BLaER1 (cell line): ENCODE measurements at regions not wholly inside any gene's neighbourhood (a gene's known extent, or its start where the extent isn't known, plus 50 kb on each side); places are given as distances from the start of the nearest gene placed in this dataset.

ENCODE experiments used
- H3K27ac ChIP-seq: shearing (Covaris generic); formaldehyde crosslinking; 2 replicates; pipeline ENCODE4 v1.8.1; 2022
- H3K27me3 ChIP-seq: shearing (Covaris generic); formaldehyde crosslinking; 2 replicates; pipeline ENCODE4 v1.8.1; 2022
- H3K36me3 ChIP-seq: shearing (Covaris generic); formaldehyde crosslinking; 2 replicates; pipeline ENCODE4 v1.8.1; 2022
- H3K4me1 ChIP-seq: shearing (Covaris generic); formaldehyde crosslinking; 2 replicates; pipeline ENCODE4 v1.8.1; 2022
- H3K4me2 ChIP-seq: shearing (Covaris generic); formaldehyde crosslinking; 2 replicates; pipeline ENCODE4 v1.8.1; 2022
- H3K4me3 ChIP-seq: shearing (Covaris generic); formaldehyde crosslinking; 2 replicates; pipeline ENCODE4 v1.8.1; 2022
- H3K9ac ChIP-seq: shearing (Covaris generic); formaldehyde crosslinking; 2 replicates; pipeline ENCODE4 v1.8.1; 2022
- H3K9me3 ChIP-seq: shearing (Covaris generic); formaldehyde crosslinking; 2 replicates; pipeline ENCODE4 v1.8.1; 2022
- H4K20me1 ChIP-seq: shearing (Covaris generic); formaldehyde crosslinking; 2 replicates; pipeline ENCODE4 v1.8.1; 2022
- Cebpa-rat ChIP-seq: shearing (Covaris generic); IDR thresholded peaks from 2 replicates; pipeline ENCODE4 v1.8.1; 2022

- Histone ChIP-seq H3K36me3 (no peaks in the 10 kb centered on the region), H4K20me1 (no peaks in the 10 kb centered on the region), H3K4me2 (no peak overlapping the region), H3K4me1 (no peaks in the 10 kb centered on the region), H3K27me3 (no peaks in the 10 kb centered on the region), H3K27ac (no peak overlapping the region), H3K9ac (no peak overlapping the region), H3K9me3 (no peaks in the 10 kb centered on the region), H3K4me3 (no peak overlapping the region)
- no peak for TF ChIP-seq Cebpa-rat
Measured at GRCh38 chr7:18369011-18369410, 126.5 kb upstream of the HDAC9 start.

- H3K9ac ChIP-seq = no peak overlapping the region
- no peaks in the 10 kb centered on the region for H4K20me1 ChIP-seq
- H3K27ac ChIP-seq = no peak overlapping the region
- H3K27me3 ChIP-seq = no peaks in the 10 kb centered on the region
- no peaks in the 10 kb centered on the region for H3K4me1 ChIP-seq
- H3K4me3 ChIP-seq = no peak overlapping the region
- no peak for TF ChIP-seq Cebpa-rat
- no peaks in the 10 kb centered on the region for H3K9me3 ChIP-seq
- no peak overlapping the region for H3K4me2 ChIP-seq
- no peaks in the 10 kb centered on the region for H3K36me3 ChIP-seq
Measured at GRCh38 chr7:18370633-18371032, 124.9 kb upstream of the HDAC9 start.

- no peak overlapping the region for H3K9ac ChIP-seq
- no peaks in the 10 kb centered on the region for H3K36me3 ChIP-seq
- H3K4me3 ChIP-seq = no peak overlapping the region
- no peak for TF ChIP-seq Cebpa-rat
- no peaks in the 10 kb centered on the region for H4K20me1 ChIP-seq
- no peaks in the 10 kb centered on the region for H3K4me1 ChIP-seq
- H3K9me3 ChIP-seq = no peaks in the 10 kb centered on the region
- H3K4me2 ChIP-seq = no peak overlapping the region
- no peaks in the 10 kb centered on the region for H3K27me3 ChIP-seq
- H3K27ac ChIP-seq = no peak overlapping the region
Measured at GRCh38 chr7:18378989-18379605, 116.5 kb upstream of the HDAC9 start.

GRCh38 chr7:18384491-18385143 is 110.9 kb upstream of the HDAC9 start:
- Histone ChIP-seq H3K4me1 (peaks cover 16% of the 10 kb centered on the region), H3K36me3 (no peaks in the 10 kb centered on the region), H3K9ac (no peak overlapping the region), H4K20me1 (no peaks in the 10 kb centered on the region), H3K27ac (no peak overlapping the region), H3K4me3 (no peak overlapping the region), H3K9me3 (no peaks in the 10 kb centered on the region), H3K27me3 (no peaks in the 10 kb centered on the region), H3K4me2 (no peak overlapping the region)
- TF ChIP-seq Cebpa-rat = no peak

- Histone ChIP-seq H3K4me2 (no peak overlapping the region), H3K4me1 (peaks cover 28% of the 10 kb centered on the region)
- no peak for TF ChIP-seq Cebpa-rat
Measured at GRCh38 chr7:18386607-18387006, 108.9 kb upstream of the HDAC9 start.

GRCh38 chr7:18387191-18387735 is 108.3 kb upstream of the HDAC9 start:
- Histone ChIP-seq H3K4me3 (no peak overlapping the region), H3K27ac (no peak overlapping the region), H4K20me1 (no peaks in the 10 kb centered on the region), H3K9me3 (no peaks in the 10 kb centered on the region), H3K27me3 (no peaks in the 10 kb centered on the region), H3K4me1 (peaks cover 28% of the 10 kb centered on the region), H3K4me2 (no peak overlapping the region), H3K36me3 (no peaks in the 10 kb centered on the region), H3K9ac (no peak overlapping the region)
- no peak for TF ChIP-seq Cebpa-rat

More at GRCh38 chr7:18386607-18387006, 108.9 kb upstream of the HDAC9 start:
- H3K27me3 ChIP-seq = no peaks in the 10 kb centered on the region
- no peaks in the 10 kb centered on the region for H4K20me1 ChIP-seq
- H3K9me3 ChIP-seq = no peaks in the 10 kb centered on the region
- no peak overlapping the region for H3K4me3 ChIP-seq
- no peaks in the 10 kb centered on the region for H3K36me3 ChIP-seq
- H3K27ac ChIP-seq = no peak overlapping the region
- no peak overlapping the region for H3K9ac ChIP-seq

GRCh38 chr7:18390535-18390907 is 105.0 kb upstream of the HDAC9 start:
- Histone ChIP-seq H3K27me3 (no peaks in the 10 kb centered on the region), H4K20me1 (no peaks in the 10 kb centered on the region), H3K4me3 (no peak overlapping the region), H3K4me2 (peak overlapping the region; percentile 66), H3K27ac (no peak overlapping the region), H3K9ac (no peak overlapping the region), H3K4me1 (peaks cover 28% of the 10 kb centered on the region), H3K36me3 (no peaks in the 10 kb centered on the region), H3K9me3 (no peaks in the 10 kb centered on the region)
- no peak for TF ChIP-seq Cebpa-rat

- Histone ChIP-seq H3K4me1 (peaks cover 20% of the 10 kb centered on the region), H3K27me3 (no peaks in the 10 kb centered on the region), H3K9ac (no peak overlapping the region), H3K9me3 (no peaks in the 10 kb centered on the region), H3K4me3 (no peak overlapping the region), H3K36me3 (no peaks in the 10 kb centered on the region), H4K20me1 (no peaks in the 10 kb centered on the region), H3K27ac (no peak overlapping the region), H3K4me2 (no peak overlapping the region)
- no peak for TF ChIP-seq Cebpa-rat
Measured at GRCh38 chr7:18393465-18394118, 102.0 kb upstream of the HDAC9 start.

GRCh38 chr7:18395868-18396267 is 99.7 kb upstream of the HDAC9 start:
- Histone ChIP-seq H3K4me2 (no peak overlapping the region), H3K4me3 (no peak overlapping the region), H3K27me3 (no peaks in the 10 kb centered on the region), H3K9me3 (no peaks in the 10 kb centered on the region), H4K20me1 (no peaks in the 10 kb centered on the region), H3K4me1 (peaks cover 10% of the 10 kb centered on the region; the same call in 1 of the 2 replicates), H3K9ac (no peak overlapping the region), H3K27ac (no peak overlapping the region), H3K36me3 (no peaks in the 10 kb centered on the region)
- no peak for TF ChIP-seq Cebpa-rat

- no peaks in the 10 kb centered on the region for H3K9me3 ChIP-seq
- no peak overlapping the region for H3K9ac ChIP-seq
- no peak overlapping the region for H3K4me2 ChIP-seq
- H3K36me3 ChIP-seq = no peaks in the 10 kb centered on the region
- H3K27me3 ChIP-seq = no peaks in the 10 kb centered on the region
- no peak overlapping the region for H3K4me3 ChIP-seq
- no peak for TF ChIP-seq Cebpa-rat
- no peak overlapping the region for H3K27ac ChIP-seq
- no peaks in the 10 kb centered on the region for H4K20me1 ChIP-seq
- H3K4me1 ChIP-seq = peaks cover 10% of the 10 kb centered on the region; the same call in 1 of the 2 replicates
Measured at GRCh38 chr7:18396953-18397352, 98.6 kb upstream of the HDAC9 start.
